ENCODE measurements at regions not wholly inside any gene's neighbourhood (a gene's known extent, or its start where the extent isn't known, plus 50 kb on each side); places are given as distances from the start of the nearest gene placed in this dataset.

DNA sequence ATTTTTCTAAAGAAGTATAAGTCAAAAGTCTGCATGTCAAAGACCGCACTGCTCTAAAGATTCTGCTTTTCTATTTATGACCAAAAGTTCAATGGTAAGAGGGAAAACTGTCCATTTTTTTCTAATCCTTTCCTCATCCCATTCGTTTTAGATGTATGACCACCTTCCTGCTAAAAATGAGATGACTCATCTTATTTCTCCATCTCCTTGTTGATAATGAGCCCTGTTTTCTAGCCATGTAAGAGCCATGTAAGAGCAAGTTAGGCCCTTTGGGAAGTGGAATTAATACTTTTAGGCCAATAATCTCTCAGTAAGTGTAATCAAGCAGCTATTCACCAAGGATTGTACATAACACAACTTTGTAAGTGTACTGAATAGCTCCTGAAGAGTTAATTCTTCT is 475.6 kb upstream of the B3GALT2 start:
- ATAC-seq, result no peak
- TF ChIP-seq ZNF8 (CRISPR knock-in tag; IDR thresholded peaks at IDR 0.05) (no peak), ZNF565 (CRISPR knock-in tag; conservative IDR thresholded peaks at IDR 0.05; ENCODE audit: low read depth) (no peak), ZFP30 (CRISPR knock-in tag; IDR thresholded peaks at IDR 0.05) (no peak), GLIS3 (CRISPR knock-in tag; IDR thresholded peaks at IDR 0.05) (no peak), ZFP3 (CRISPR knock-in tag; IDR thresholded peaks at IDR 0.05) (no peak), SNAI2 (CRISPR knock-in tag; IDR thresholded peaks at IDR 0.05) (no peak)

DNA sequence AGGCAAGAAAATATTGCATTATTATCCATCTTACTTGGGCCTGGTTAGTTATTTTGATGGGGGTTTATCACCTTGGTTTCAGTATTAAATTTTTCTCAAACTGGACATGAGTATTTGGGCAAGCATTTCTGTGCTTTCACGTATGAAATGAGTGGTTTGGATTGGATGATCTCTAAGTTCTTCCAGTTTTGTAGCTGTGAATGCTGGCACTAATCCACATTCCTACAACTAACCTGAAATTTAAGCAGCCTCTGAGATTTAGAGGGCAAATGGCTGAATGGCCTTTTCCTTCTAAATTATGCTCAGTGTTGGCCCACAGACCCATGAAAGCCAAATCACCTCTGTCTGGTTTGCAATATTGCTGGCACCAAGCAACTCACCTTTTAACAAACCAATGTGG is 475.0 kb upstream of the B3GALT2 start:
- TF ChIP-seq TOX (CRISPR knock-in tag; IDR thresholded peaks at IDR 0.05; ENCODE audit: borderline replicate concordance) (no peak), TCF4 (CRISPR knock-in tag; IDR thresholded peaks at IDR 0.05; ENCODE audit: borderline replicate concordance) (no peak), ZNF565 (CRISPR knock-in tag; conservative IDR thresholded peaks at IDR 0.05; ENCODE audit: low read depth) (no peak), RARB (CRISPR knock-in tag; IDR thresholded peaks at IDR 0.05) (no peak), BACH2 (CRISPR knock-in tag; IDR thresholded peaks at IDR 0.05; ENCODE audit: borderline replicate concordance) (no peak), PPARA (CRISPR knock-in tag; IDR thresholded peaks at IDR 0.05; ENCODE audit: borderline replicate concordance) (no peak), ZNF8 (CRISPR knock-in tag; IDR thresholded peaks at IDR 0.05) (no peak), GLIS3 (CRISPR knock-in tag; IDR thresholded peaks at IDR 0.05) (no peak), ISL1 (CRISPR knock-in tag; IDR thresholded peaks at IDR 0.05) (no peak), ARNTL (CRISPR knock-in tag; IDR thresholded peaks at IDR 0.05; ENCODE audit: borderline replicate concordance, low read depth) (no peak), ZFP30 (CRISPR knock-in tag; IDR thresholded peaks at IDR 0.05) (no peak), ESRRG (CRISPR knock-in tag; IDR thresholded peaks at IDR 0.05) (no peak), ZC3H10 (CRISPR knock-in tag; IDR thresholded peaks at IDR 0.05) (no peak), OSR1 (CRISPR knock-in tag; IDR thresholded peaks at IDR 0.05) (no peak), ZNF70 (CRISPR knock-in tag; IDR thresholded peaks at IDR 0.05) (no peak), ZFP3 (CRISPR knock-in tag; IDR thresholded peaks at IDR 0.05) (no peak)
- TF ChIP-seq, protein P1, sequence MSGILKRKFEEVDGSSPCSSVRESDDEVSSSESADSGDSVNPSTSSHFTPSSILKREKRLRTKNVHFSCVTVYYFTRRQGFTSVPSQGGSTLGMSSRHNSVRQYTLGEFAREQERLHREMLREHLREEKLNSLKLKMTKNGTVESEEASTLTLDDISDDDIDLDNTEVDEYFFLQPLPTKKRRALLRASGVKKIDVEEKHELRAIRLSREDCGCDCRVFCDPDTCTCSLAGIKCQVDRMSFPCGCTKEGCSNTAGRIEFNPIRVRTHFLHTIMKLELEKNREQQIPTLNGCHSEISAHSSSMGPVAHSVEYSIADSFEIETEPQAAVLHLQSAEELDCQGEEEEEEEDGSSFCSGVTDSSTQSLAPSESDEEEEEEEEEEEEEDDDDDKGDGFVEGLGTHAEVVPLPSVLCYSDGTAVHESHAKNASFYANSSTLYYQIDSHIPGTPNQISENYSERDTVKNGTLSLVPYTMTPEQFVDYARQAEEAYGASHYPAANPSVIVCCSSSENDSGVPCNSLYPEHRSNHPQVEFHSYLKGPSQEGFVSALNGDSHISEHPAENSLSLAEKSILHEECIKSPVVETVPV (CRISPR knock-in tag; IDR thresholded peaks at IDR 0.05), result no peak
- TF ChIP-seq, protein P2, sequence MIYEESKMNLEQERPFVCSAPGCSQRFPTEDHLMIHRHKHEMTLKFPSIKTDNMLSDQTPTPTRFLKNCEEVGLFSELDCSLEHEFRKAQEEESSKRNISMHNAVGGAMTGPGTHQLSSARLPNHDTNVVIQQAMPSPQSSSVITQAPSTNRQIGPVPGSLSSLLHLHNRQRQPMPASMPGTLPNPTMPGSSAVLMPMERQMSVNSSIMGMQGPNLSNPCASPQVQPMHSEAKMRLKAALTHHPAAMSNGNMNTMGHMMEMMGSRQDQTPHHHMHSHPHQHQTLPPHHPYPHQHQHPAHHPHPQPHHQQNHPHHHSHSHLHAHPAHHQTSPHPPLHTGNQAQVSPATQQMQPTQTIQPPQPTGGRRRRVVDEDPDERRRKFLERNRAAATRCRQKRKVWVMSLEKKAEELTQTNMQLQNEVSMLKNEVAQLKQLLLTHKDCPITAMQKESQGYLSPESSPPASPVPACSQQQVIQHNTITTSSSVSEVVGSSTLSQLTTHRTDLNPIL (CRISPR knock-in tag; IDR thresholded peaks at IDR 0.05; ENCODE audit: low read depth), result no peak
- TF ChIP-seq, protein P3, sequence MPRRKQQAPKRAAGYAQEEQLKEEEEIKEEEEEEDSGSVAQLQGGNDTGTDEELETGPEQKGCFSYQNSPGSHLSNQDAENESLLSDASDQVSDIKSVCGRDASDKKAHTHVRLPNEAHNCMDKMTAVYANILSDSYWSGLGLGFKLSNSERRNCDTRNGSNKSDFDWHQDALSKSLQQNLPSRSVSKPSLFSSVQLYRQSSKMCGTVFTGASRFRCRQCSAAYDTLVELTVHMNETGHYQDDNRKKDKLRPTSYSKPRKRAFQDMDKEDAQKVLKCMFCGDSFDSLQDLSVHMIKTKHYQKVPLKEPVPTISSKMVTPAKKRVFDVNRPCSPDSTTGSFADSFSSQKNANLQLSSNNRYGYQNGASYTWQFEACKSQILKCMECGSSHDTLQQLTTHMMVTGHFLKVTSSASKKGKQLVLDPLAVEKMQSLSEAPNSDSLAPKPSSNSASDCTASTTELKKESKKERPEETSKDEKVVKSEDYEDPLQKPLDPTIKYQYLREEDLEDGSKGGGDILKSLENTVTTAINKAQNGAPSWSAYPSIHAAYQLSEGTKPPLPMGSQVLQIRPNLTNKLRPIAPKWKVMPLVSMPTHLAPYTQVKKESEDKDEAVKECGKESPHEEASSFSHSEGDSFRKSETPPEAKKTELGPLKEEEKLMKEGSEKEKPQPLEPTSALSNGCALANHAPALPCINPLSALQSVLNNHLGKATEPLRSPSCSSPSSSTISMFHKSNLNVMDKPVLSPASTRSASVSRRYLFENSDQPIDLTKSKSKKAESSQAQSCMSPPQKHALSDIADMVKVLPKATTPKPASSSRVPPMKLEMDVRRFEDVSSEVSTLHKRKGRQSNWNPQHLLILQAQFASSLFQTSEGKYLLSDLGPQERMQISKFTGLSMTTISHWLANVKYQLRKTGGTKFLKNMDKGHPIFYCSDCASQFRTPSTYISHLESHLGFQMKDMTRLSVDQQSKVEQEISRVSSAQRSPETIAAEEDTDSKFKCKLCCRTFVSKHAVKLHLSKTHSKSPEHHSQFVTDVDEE (CRISPR knock-in tag; IDR thresholded peaks at IDR 0.05), result no peak
- TF ChIP-seq, protein P4, sequence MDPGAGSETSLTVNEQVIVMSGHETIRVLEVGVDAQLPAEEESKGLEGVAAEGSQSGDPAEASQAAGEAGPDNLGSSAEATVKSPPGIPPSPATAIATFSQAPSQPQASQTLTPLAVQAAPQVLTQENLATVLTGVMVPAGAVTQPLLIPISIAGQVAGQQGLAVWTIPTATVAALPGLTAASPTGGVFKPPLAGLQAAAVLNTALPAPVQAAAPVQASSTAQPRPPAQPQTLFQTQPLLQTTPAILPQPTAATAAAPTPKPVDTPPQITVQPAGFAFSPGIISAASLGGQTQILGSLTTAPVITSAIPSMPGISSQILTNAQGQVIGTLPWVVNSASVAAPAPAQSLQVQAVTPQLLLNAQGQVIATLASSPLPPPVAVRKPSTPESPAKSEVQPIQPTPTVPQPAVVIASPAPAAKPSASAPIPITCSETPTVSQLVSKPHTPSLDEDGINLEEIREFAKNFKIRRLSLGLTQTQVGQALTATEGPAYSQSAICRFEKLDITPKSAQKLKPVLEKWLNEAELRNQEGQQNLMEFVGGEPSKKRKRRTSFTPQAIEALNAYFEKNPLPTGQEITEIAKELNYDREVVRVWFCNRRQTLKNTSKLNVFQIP (CRISPR knock-in tag; IDR thresholded peaks at IDR 0.05; ENCODE audit: borderline replicate concordance, low read depth), result no peak
- no peak for ATAC-seq

DNA sequence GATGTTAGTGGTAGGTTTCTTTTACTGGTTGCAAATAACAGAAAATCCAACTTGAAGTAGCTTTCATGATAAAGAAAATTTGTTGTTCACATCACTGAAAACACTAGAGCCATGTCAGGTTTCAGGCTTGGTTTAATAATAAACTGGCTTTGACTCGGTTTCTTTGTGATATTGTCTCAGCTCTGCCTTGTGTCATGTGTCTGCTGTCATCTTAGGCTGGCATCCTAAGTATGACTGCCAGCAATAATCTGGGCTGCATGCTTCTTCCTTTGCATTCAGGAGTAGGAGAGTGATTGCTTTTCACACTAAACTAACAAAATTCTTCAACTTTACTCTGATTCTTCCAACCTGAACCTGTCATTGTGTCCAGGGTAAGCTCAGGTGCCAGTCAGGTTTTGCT is 474.0 kb upstream of the B3GALT2 start:
- no peak for ATAC-seq
- TF ChIP-seq TOX (CRISPR knock-in tag; IDR thresholded peaks at IDR 0.05; ENCODE audit: borderline replicate concordance) (no peak), ZC3H10 (CRISPR knock-in tag; IDR thresholded peaks at IDR 0.05) (no peak), BACH2 (CRISPR knock-in tag; IDR thresholded peaks at IDR 0.05; ENCODE audit: borderline replicate concordance) (no peak), ZNF70 (CRISPR knock-in tag; IDR thresholded peaks at IDR 0.05) (no peak), RARB (CRISPR knock-in tag; IDR thresholded peaks at IDR 0.05) (no peak), SNAI2 (CRISPR knock-in tag; IDR thresholded peaks at IDR 0.05) (no peak), CSDC2 (CRISPR knock-in tag; IDR thresholded peaks at IDR 0.05) (no peak), PPARA (CRISPR knock-in tag; IDR thresholded peaks at IDR 0.05; ENCODE audit: borderline replicate concordance) (no peak), ZFP3 (CRISPR knock-in tag; IDR thresholded peaks at IDR 0.05) (no peak), OSR1 (CRISPR knock-in tag; IDR thresholded peaks at IDR 0.05) (no peak)
- TF ChIP-seq, protein P3 (CRISPR knock-in tag; IDR thresholded peaks at IDR 0.05), result no peak
- TF ChIP-seq, protein P4 (CRISPR knock-in tag; IDR thresholded peaks at IDR 0.05; ENCODE audit: borderline replicate concordance, low read depth), result no peak
- TF ChIP-seq, protein P1 (CRISPR knock-in tag; IDR thresholded peaks at IDR 0.05), result no peak
- TF ChIP-seq, protein P2 (CRISPR knock-in tag; IDR thresholded peaks at IDR 0.05; ENCODE audit: low read depth), result no peak
